ENCODE measurements at regions not wholly inside any gene's neighbourhood (a gene's known extent, or its start where the extent isn't known, plus 50 kb on each side); places are given as distances from the start of the nearest gene placed in this dataset.

DNA sequence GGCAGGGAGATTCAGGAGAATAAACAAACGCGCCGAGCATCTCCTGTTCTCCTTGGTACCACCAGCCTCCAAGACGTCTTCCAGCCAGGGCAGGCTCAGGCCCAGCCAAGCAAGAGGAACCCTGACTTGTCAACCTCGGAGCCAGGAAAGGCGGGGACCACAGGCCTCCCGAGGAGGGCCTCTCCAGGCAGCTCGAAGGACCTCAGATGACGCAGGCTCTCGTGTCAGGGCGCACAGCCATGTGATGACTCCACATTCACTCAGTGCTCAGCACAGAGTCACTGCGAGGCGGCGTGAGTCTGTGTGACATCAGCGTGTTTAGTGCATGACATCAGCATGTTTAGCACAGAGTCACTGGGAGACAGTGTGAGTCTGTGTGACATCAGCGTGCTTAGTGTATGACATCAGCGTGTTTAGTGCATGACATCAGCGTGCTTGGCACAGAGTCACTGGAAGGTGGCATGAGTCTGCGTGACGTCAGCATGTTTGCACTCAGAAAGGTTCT is 241.4 kb downstream of the BRD1 start:
- TF ChIP-seq, protein P1, sequence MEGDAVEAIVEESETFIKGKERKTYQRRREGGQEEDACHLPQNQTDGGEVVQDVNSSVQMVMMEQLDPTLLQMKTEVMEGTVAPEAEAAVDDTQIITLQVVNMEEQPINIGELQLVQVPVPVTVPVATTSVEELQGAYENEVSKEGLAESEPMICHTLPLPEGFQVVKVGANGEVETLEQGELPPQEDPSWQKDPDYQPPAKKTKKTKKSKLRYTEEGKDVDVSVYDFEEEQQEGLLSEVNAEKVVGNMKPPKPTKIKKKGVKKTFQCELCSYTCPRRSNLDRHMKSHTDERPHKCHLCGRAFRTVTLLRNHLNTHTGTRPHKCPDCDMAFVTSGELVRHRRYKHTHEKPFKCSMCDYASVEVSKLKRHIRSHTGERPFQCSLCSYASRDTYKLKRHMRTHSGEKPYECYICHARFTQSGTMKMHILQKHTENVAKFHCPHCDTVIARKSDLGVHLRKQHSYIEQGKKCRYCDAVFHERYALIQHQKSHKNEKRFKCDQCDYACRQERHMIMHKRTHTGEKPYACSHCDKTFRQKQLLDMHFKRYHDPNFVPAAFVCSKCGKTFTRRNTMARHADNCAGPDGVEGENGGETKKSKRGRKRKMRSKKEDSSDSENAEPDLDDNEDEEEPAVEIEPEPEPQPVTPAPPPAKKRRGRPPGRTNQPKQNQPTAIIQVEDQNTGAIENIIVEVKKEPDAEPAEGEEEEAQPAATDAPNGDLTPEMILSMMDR (IDR thresholded peaks at IDR 0.05): no peak
- no peak for TF ChIP-seq POLR2AphosphoS5 (IDR thresholded peaks at IDR 0.05; ENCODE audit: low read depth, low read length)
- TF ChIP-seq TCF7L2 (IDR thresholded peaks at IDR 0.05; ENCODE audit: low read depth, low read length): no peak
- TF ChIP-seq, protein P2, sequence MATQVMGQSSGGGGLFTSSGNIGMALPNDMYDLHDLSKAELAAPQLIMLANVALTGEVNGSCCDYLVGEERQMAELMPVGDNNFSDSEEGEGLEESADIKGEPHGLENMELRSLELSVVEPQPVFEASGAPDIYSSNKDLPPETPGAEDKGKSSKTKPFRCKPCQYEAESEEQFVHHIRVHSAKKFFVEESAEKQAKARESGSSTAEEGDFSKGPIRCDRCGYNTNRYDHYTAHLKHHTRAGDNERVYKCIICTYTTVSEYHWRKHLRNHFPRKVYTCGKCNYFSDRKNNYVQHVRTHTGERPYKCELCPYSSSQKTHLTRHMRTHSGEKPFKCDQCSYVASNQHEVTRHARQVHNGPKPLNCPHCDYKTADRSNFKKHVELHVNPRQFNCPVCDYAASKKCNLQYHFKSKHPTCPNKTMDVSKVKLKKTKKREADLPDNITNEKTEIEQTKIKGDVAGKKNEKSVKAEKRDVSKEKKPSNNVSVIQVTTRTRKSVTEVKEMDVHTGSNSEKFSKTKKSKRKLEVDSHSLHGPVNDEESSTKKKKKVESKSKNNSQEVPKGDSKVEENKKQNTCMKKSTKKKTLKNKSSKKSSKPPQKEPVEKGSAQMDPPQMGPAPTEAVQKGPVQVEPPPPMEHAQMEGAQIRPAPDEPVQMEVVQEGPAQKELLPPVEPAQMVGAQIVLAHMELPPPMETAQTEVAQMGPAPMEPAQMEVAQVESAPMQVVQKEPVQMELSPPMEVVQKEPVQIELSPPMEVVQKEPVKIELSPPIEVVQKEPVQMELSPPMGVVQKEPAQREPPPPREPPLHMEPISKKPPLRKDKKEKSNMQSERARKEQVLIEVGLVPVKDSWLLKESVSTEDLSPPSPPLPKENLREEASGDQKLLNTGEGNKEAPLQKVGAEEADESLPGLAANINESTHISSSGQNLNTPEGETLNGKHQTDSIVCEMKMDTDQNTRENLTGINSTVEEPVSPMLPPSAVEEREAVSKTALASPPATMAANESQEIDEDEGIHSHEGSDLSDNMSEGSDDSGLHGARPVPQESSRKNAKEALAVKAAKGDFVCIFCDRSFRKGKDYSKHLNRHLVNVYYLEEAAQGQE (IDR thresholded peaks at IDR 0.05; ENCODE audit: insufficient read depth in 1 of 2, low read depth in 2 of 2, low read length in 1 of 2): no peak
- no peak for TF ChIP-seq SIN3A (IDR thresholded peaks at IDR 0.05; ENCODE audit: borderline replicate concordance, insufficient read depth, low read depth, low read length)

All from Panc1 (cell line).